HFF-Myc (cell line): ENCODE measurements at regions not wholly inside any gene's neighbourhood (a gene's known extent, or its start where the extent isn't known, plus 50 kb on each side); places are given as distances from the start of the nearest gene placed in this dataset.
"Not testable (repeated sequence)": the region's sequence is repeated elsewhere in the genome, so short reads cannot be mapped to it uniquely, and the experiment has no call there.

Experiments used
- DNase-seq: peaks from one replicate; pipeline ENCODE4 v3.0.0-alpha.2; 2011; ENCODE audit warnings: low read depth; ENCODE audit errors: extremely low read depth
- H3K4me3 ChIP-seq: replicated peaks from 2 replicates; pipeline ENCODE4 v1.5.1; 2011; ENCODE audit warnings: low read depth, mild to moderate bottlenecking, control low read depth, low read length
- CTCF ChIP-seq: IDR thresholded peaks from 2 replicates; pipeline ENCODE4 v1.5.1; 2012; ENCODE audit warnings: mild to moderate bottlenecking, low read depth, low read length, control low read depth; ENCODE audit errors: missing control alignments

- no peak for DNase-seq
- TF ChIP-seq CTCF: no peak
- H3K4me3 ChIP-seq: no peak overlapping the region
Measured at GRCh38 chrY:19549671-19550466, 194.7 kb downstream of the KDM5D start.

- no peak for DNase-seq
- no peak overlapping the region for H3K4me3 ChIP-seq
- no peak for TF ChIP-seq CTCF
Measured at GRCh38 chrY:19541475-19542306, 202.8 kb downstream of the KDM5D start.

- not testable (repeated sequence) for H3K4me3 ChIP-seq, DNase-seq
Measured at GRCh38 chrY:19535697-19536096, 208.8 kb downstream of the KDM5D start.

- no peak overlapping the region for H3K4me3 ChIP-seq
- no peak for DNase-seq
- TF ChIP-seq CTCF: no peak
Measured at GRCh38 chrY:19521976-19522375, 222.6 kb downstream of the KDM5D start.

- no peak for TF ChIP-seq CTCF
- no peak for DNase-seq
- no peak overlapping the region for H3K4me3 ChIP-seq
Measured at GRCh38 chrY:19503092-19503449, 241.5 kb downstream of the KDM5D start.

GRCh38 chrY:19502169-19503091 is 242.1 kb downstream of the KDM5D start:
- no peak overlapping the region for H3K4me3 ChIP-seq
- TF ChIP-seq CTCF: no peak
- DNase-seq: no peak
